HCT116 (cell line): ENCODE measurements at regions not wholly inside any gene's neighbourhood (a gene's known extent, or its start where the extent isn't known, plus 50 kb on each side); places are given as distances from the start of the nearest gene placed in this dataset.

Experiments
- ATAC-seq: fragments of 200-7000 bp; cut with Tn5 transposase; 2 replicates; pipeline ENCODE4 v1.9.1; 2020; ENCODE audit warnings: mild to moderate bottlenecking, moderate library complexity
- BruUV-seq: library from RNA; stranded (reverse); fragments of 400-500 nt; replicated peaks from 2 replicates; lab custom pipeline; 2021; lab: Mats Ljungman, UMichigan
- CTCF ChIA-PET: fragments of 300-600 bp; sonication (Branson Sonifier 250); formaldehyde crosslinking; loops from one replicate; lab custom pipeline; 2021; ENCODE audit warnings: antibody characterized with exemption; lab: Charles Lee
- POLR2A ChIA-PET: fragments of 300-600, 350-600 bp; sonication (Branson Sonifier 250); formaldehyde crosslinking; loops from one replicate; lab custom pipeline; 2021; ENCODE audit warnings: antibody characterized with exemption; lab: Charles Lee
- RAD21 ChIA-PET, 2 experiments: fragments of 300-600 bp; sonication (Branson Sonifier 250); formaldehyde crosslinking; loops; one replicate each; lab custom pipeline; 2023; ENCODE audit warnings: low total read pairs in 2 of 2; ENCODE audit not compliant: uncharacterized antibody in 2 of 2, unreplicated experiment in 2 of 2, low non-redundant PET in 1 of 2; lab: Charles Lee
- DNase-seq: peaks from one replicate; pipeline ENCODE4 v3.0.0-alpha.2; 2010; ENCODE audit warnings: low read depth, low spot score
- H2AFZ ChIP-seq: fragments of 200-600 bp; shearing (Covaris generic), sonication (generic); 2 replicates; pipeline ENCODE4 v1.6.1; 2017; ENCODE audit warnings: low read depth, mixed run types, mixed read lengths, antibody characterized with exemption, low read length; ENCODE audit not compliant: poor library complexity, severe bottlenecking
- H3K27ac ChIP-seq: 2 replicates; pipeline ENCODE4 v1.5.1; 2012; ENCODE audit warnings: low read depth, low read length
- H3K27me3 ChIP-seq: fragments of 200-600 bp; sonication (generic); 2 replicates; pipeline ENCODE4 v1.6.1; 2016; ENCODE audit warnings: mixed run types, low read length, mixed read lengths; ENCODE audit not compliant: insufficient read depth
- H3K36me3 ChIP-seq, 2 experiments: fragments of 200-500 bp in 1 of 2; fragments of 200-600 bp in 1 of 2; sonication (Bioruptor generic) in 1 of 2; sonication (generic) in 1 of 2; 2 replicates each; pipeline versions ENCODE4 v1.5.1 to v1.6.1; 2014 to 2016; ENCODE audit warnings: low read length in 2 of 2, inconsistent platforms in 1 of 2, mixed read lengths in 1 of 2, mixed run types in 1 of 2; ENCODE audit not compliant: insufficient read depth in 2 of 2, control insufficient read depth in 1 of 2
- H3K4me1 ChIP-seq, 2 experiments: fragments of 200-600 bp in 1 of 2; sonication (generic) in 1 of 2; 2 replicates each; pipeline versions ENCODE4 v1.5.1 to v1.6.1; 2012 to 2017; ENCODE audit warnings: low read length in 2 of 2, inconsistent platforms in 1 of 2, mild to moderate bottlenecking in 1 of 2, mixed read lengths in 1 of 2, mixed run types in 1 of 2, moderate library complexity in 1 of 2; ENCODE audit not compliant: insufficient read depth in 2 of 2, control insufficient read depth in 1 of 2
- H3K4me2 ChIP-seq: fragments of 200-600 bp; sonication (generic); 2 replicates; pipeline ENCODE4 v1.6.1; 2017; ENCODE audit warnings: mixed run types, low read length, mixed read lengths
- H3K4me3 ChIP-seq, 2 experiments: fragments of 200-600 bp in 1 of 2; sonication (generic) in 1 of 2; replicated peaks in 1 of 2; 2 replicates each; pipeline ENCODE4 v1.5.1; 2011 to 2016; ENCODE audit warnings: low read length in 2 of 2, control low read depth in 1 of 2, low read depth in 1 of 2, mild to moderate bottlenecking in 1 of 2, mixed read lengths in 1 of 2, mixed run types in 1 of 2
- H3K79me2 ChIP-seq: fragments of 200-600 bp; sonication (generic); 2 replicates; pipeline ENCODE4 v1.6.1; 2017; ENCODE audit warnings: mild to moderate bottlenecking, mixed run types, low read length, moderate library complexity, mixed read lengths; ENCODE audit not compliant: insufficient read depth
- H3K9ac ChIP-seq: fragments of 200-600 bp; sonication (generic); 2 replicates; pipeline ENCODE4 v1.6.1; 2016; ENCODE audit warnings: low read length, mixed read lengths
- H3K9me2 ChIP-seq: fragments of 200-600 bp; sonication (generic), shearing (Covaris generic); 2 replicates; pipeline ENCODE4 v1.6.1; 2017; ENCODE audit warnings: mixed run types, mild to moderate bottlenecking, moderate library complexity; ENCODE audit not compliant: insufficient read depth
- H3K9me3 ChIP-seq, 2 experiments: fragments of 200-500 bp in 1 of 2; fragments of 200-600 bp in 1 of 2; sonication (Bioruptor generic) in 1 of 2; sonication (generic) in 1 of 2; 2 replicates each; pipeline ENCODE4 v1.6.1; 2014 to 2017; ENCODE audit warnings: low read length in 2 of 2, mixed read lengths in 2 of 2, inconsistent platforms in 1 of 2, low read depth in 1 of 2, mild to moderate bottlenecking in 1 of 2, mixed run types in 1 of 2, moderate library complexity in 1 of 2; ENCODE audit not compliant: control insufficient read depth in 1 of 2, insufficient read depth in 1 of 2
- H4K20me1 ChIP-seq: fragments of 200-600 bp; sonication (generic), shearing (Covaris generic); 2 replicates; pipeline ENCODE4 v1.6.1; 2017; ENCODE audit warnings: mixed run types, mild to moderate bottlenecking, moderate library complexity; ENCODE audit not compliant: insufficient read depth
- CBX3 ChIP-seq: IDR thresholded peaks from 2 replicates; pipeline ENCODE4 v1.6.1; 2012; ENCODE audit warnings: low read depth
- CEBPB ChIP-seq: IDR thresholded peaks from 2 replicates; pipeline ENCODE4 v1.6.1; 2012; ENCODE audit warnings: low read depth
- EGR1 ChIP-seq: IDR thresholded peaks from 2 replicates; pipeline ENCODE4 v1.6.1; 2012; ENCODE audit warnings: low read depth
- ELF1 ChIP-seq: IDR thresholded peaks from 2 replicates; pipeline ENCODE4 v1.6.1; 2012; ENCODE audit warnings: low read depth, borderline replicate concordance
- EZH2 ChIP-seq: fragments of 200-600 bp; sonication (generic); IDR thresholded peaks from 2 replicates; pipeline ENCODE4 v1.6.1; 2017; ENCODE audit warnings: antibody characterized with exemption, mixed run types
- EZH2phosphoT487 ChIP-seq: fragments of 200-600 bp; IDR thresholded peaks from 2 replicates; pipeline ENCODE4 v1.6.1; 2018; ENCODE audit warnings: antibody characterized with exemption, borderline replicate concordance
- FOSL1 ChIP-seq: IDR thresholded peaks from 2 replicates; pipeline ENCODE4 v1.6.1; 2012; ENCODE audit warnings: low read depth
- JUND ChIP-seq: IDR thresholded peaks from 2 replicates; pipeline ENCODE4 v1.6.1; 2012
- POLR2AphosphoS5 ChIP-seq: IDR thresholded peaks from 2 replicates; pipeline ENCODE4 v1.6.1; 2011; ENCODE audit warnings: mild to moderate bottlenecking, low read depth, low read length, moderate library complexity
- RAD21 ChIP-seq: IDR thresholded peaks from 2 replicates; pipeline ENCODE4 v1.6.1; 2012; ENCODE audit warnings: low read depth, mild to moderate bottlenecking
- REST ChIP-seq: IDR thresholded peaks from 2 replicates; pipeline ENCODE4 v1.6.1; 2012; ENCODE audit warnings: low read depth
- SIN3A ChIP-seq: IDR thresholded peaks from 2 replicates; pipeline ENCODE4 v1.6.1; 2012; ENCODE audit warnings: low read depth
- SP1 ChIP-seq: IDR thresholded peaks from 2 replicates; pipeline ENCODE4 v1.6.1; 2012; ENCODE audit warnings: low read depth
- SRF ChIP-seq: IDR thresholded peaks from 2 replicates; pipeline ENCODE4 v1.6.1; 2012; ENCODE audit warnings: low read depth
- TCF7L2 ChIP-seq: IDR thresholded peaks from 2 replicates; pipeline ENCODE4 v1.7.0; 2011; ENCODE audit warnings: borderline replicate concordance, inconsistent platforms; ENCODE audit not compliant: insufficient read depth, insufficient read length; ENCODE audit errors: extremely low read depth
- YY1 ChIP-seq: IDR thresholded peaks from 2 replicates; pipeline ENCODE4 v1.6.1; 2011; ENCODE audit warnings: low read length, low read depth, moderate library complexity, mild to moderate bottlenecking; ENCODE audit not compliant: insufficient replicate concordance; ENCODE audit errors: extremely low read depth
- ZFX ChIP-seq: fragments of 450-650 bp; IDR thresholded peaks from 2 replicates; pipeline ENCODE4 v1.6.1; 2017
- ZNF274 ChIP-seq: fragments of 200-500 bp; sonication (Bioruptor generic); IDR thresholded peaks from 2 replicates; pipeline ENCODE4 v1.6.1; 2014; ENCODE audit warnings: mild to moderate bottlenecking, low read depth, low read length, inconsistent platforms
- intact Hi-C: fragments of 100-400 bp; cut with micrococcal nuclease; formaldehyde crosslinking; loops from 2 replicates; pipeline ENCODE4 v1.10.0; 2022
- TF ChIP-seq, protein P1 (sequence below): IDR thresholded peaks from 2 replicates; pipeline ENCODE4 v1.6.1; 2012
- TF ChIP-seq, protein P2 (sequence below): IDR thresholded peaks from 2 replicates; pipeline ENCODE4 v1.6.1; 2012
- TF ChIP-seq, protein P3 (sequence below), 3 experiments: fragments of 200-600 bp in 1 of 3; sonication (generic) in 1 of 3; IDR thresholded peaks in 2 of 3; conservative IDR thresholded peaks in 1 of 3; 2 replicates each; pipeline ENCODE4 v1.5.1; 2012 to 2017; ENCODE audit warnings: low read depth in 2 of 3, low read length in 2 of 3, antibody characterized with exemption in 1 of 3, borderline replicate concordance in 1 of 3, control low read depth in 1 of 3, mild to moderate bottlenecking in 1 of 3, mixed read lengths in 1 of 3, mixed run types in 1 of 3, moderate library complexity in 1 of 3; ENCODE audit not compliant: insufficient read depth in 1 of 3

- no TSS peak for BruUV-seq
- Histone ChIP-seq H3K9ac (peak overlapping the region; percentile 12; the same call in 1 of the 2 replicates), H3K4me3 (no peak overlapping the region), H3K79me2 (no peaks in the 10 kb centered on the region; the same call in 1 of the 2 replicates), H3K27me3 (no peaks in the 10 kb centered on the region), H4K20me1 (no peaks in the 10 kb centered on the region), H3K9me2 (no peaks in the 10 kb centered on the region), H3K4me1 (peaks cover 11 to 17% of the 10 kb centered on the region in 2 experiments), H3K36me3 (no peaks in the 10 kb centered on the region), H3K9me3 (peaks cover 0 to 4% of the 10 kb centered on the region in 2 experiments; a peak in 1 of 4 replicates), H3K27ac (peak overlapping the region; percentile 23; the same call in 1 of the 2 replicates), H3K4me2 (peak overlapping the region; percentile 26), H2AFZ (no peak overlapping the region)
- DNase-seq = peak; percentile 35
- ATAC-seq = peak; percentile 90
- intact Hi-C loops = no loop called here
- ChIA-PET RAD21 (interaction anchor here (0.6 to 1.5 kb wide), 4 partner anchors 45 to 256 kb away, joined by 3 to 6 read pairs (median 3); no protein-coding TSS in a partner anchor), POLR2A (interaction anchor here (0.6 kb wide), 1 partner anchor 10 kb away, joined by 4 read pairs; no protein-coding TSS in a partner anchor), CTCF (interaction anchor here (0.6 to 1.6 kb wide), 7 partner anchors 9 to 358 kb away, joined by 3 to 4 read pairs (median 3); no protein-coding TSS in a partner anchor)
- TF ChIP-seq POLR2AphosphoS5 = no peak
- TF ChIP-seq, protein P1, sequence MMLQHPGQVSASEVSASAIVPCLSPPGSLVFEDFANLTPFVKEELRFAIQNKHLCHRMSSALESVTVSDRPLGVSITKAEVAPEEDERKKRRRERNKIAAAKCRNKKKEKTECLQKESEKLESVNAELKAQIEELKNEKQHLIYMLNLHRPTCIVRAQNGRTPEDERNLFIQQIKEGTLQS = no peak
- no peak for TF ChIP-seq SRF
- no peak for TF ChIP-seq REST
- peak; percentile 42 for TF ChIP-seq TCF7L2
- 0 out of 2 replicates have a peak, but pooled peaks have one; percentile 13 for TF ChIP-seq JUND
- peak; percentile 71 for TF ChIP-seq RAD21
- no peak for TF ChIP-seq ZFX
- TF ChIP-seq CEBPB = no peak
- peak; percentile 16 for TF ChIP-seq YY1
- TF ChIP-seq, protein P2, sequence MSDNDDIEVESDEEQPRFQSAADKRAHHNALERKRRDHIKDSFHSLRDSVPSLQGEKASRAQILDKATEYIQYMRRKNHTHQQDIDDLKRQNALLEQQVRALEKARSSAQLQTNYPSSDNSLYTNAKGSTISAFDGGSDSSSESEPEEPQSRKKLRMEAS = no peak
- 0 out of 2 replicates have a peak, but pooled peaks have one; percentile 19 for TF ChIP-seq SP1
- peak; percentile 45; the same call in 1 of the 2 replicates for TF ChIP-seq CBX3
- no peak for TF ChIP-seq EZH2phosphoT487
- no peak for TF ChIP-seq EGR1
- TF ChIP-seq ZNF274 = no peak
- no peak for TF ChIP-seq FOSL1
- TF ChIP-seq ELF1 = no peak
- TF ChIP-seq, protein P3, sequence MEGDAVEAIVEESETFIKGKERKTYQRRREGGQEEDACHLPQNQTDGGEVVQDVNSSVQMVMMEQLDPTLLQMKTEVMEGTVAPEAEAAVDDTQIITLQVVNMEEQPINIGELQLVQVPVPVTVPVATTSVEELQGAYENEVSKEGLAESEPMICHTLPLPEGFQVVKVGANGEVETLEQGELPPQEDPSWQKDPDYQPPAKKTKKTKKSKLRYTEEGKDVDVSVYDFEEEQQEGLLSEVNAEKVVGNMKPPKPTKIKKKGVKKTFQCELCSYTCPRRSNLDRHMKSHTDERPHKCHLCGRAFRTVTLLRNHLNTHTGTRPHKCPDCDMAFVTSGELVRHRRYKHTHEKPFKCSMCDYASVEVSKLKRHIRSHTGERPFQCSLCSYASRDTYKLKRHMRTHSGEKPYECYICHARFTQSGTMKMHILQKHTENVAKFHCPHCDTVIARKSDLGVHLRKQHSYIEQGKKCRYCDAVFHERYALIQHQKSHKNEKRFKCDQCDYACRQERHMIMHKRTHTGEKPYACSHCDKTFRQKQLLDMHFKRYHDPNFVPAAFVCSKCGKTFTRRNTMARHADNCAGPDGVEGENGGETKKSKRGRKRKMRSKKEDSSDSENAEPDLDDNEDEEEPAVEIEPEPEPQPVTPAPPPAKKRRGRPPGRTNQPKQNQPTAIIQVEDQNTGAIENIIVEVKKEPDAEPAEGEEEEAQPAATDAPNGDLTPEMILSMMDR (IDR thresholded peaks at IDR 0.05 in 2 of 3, conservative IDR thresholded peaks at IDR 0.05 in 1 of 3; ENCODE audit: borderline replicate concordance in 1 of 3, insufficient read depth in 1 of 3, low read depth in 2 of 3, low read length in 2 of 3) = peak; percentile 33 to 60 (median 56); a peak in 5 of 6 replicates
- TF ChIP-seq EZH2 = no peak
- TF ChIP-seq SIN3A = no peak
These were observed 906.0 kb upstream of the ALCAM start for GRCh38 chr3:104460477-104461406.
